Body of pancreas (tissue), 4 donors: ENCODE measurements at regions not wholly inside any gene's neighbourhood (a gene's known extent, or its start where the extent isn't known, plus 50 kb on each side); places are given as distances from the start of the nearest gene placed in this dataset.

Experiments
- POLR2A ChIP-seq, 3 donors: fragments of 450-650 bp; IDR thresholded peaks; one replicate each; pipeline ENCODE4 v1.6.1; 2016; ENCODE audit warnings: antibody characterized with exemption in 3 of 3, mild to moderate bottlenecking in 2 of 3
- TF ChIP-seq, protein P1 (sequence below), 7 experiments: fragments of 450-650 bp in 4 of 7; fragments of 200-600 bp in 3 of 7; sonication (generic) in 3 of 7; IDR thresholded peaks; one replicate each; pipeline ENCODE4 v1.5.1; 2016 to 2019; ENCODE audit warnings: antibody characterized with exemption in 7 of 7

DNA sequence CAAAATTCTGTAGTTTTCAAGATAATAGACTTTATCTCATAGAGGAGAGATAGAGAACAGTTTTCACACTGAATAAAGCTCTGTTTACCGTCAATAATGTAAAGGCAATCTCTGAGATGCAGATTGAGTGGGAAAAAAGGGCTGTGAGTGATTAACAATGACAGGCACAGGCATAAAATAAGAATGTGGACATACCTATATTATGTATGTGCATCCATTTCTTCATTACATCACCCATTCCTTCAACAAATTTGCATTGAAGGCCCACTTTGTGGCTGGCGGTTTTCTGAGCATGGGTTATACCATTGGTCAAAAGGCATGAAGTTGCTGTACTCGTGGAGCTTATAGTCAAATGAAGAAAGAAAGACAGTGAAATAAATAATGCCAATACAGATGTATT is 1431.0 kb downstream of the AACS start:
- TF ChIP-seq, protein P1, sequence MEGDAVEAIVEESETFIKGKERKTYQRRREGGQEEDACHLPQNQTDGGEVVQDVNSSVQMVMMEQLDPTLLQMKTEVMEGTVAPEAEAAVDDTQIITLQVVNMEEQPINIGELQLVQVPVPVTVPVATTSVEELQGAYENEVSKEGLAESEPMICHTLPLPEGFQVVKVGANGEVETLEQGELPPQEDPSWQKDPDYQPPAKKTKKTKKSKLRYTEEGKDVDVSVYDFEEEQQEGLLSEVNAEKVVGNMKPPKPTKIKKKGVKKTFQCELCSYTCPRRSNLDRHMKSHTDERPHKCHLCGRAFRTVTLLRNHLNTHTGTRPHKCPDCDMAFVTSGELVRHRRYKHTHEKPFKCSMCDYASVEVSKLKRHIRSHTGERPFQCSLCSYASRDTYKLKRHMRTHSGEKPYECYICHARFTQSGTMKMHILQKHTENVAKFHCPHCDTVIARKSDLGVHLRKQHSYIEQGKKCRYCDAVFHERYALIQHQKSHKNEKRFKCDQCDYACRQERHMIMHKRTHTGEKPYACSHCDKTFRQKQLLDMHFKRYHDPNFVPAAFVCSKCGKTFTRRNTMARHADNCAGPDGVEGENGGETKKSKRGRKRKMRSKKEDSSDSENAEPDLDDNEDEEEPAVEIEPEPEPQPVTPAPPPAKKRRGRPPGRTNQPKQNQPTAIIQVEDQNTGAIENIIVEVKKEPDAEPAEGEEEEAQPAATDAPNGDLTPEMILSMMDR (IDR thresholded peaks at IDR 0.05): no peak
- TF ChIP-seq POLR2A (IDR thresholded peaks at IDR 0.05): no peak
